Memory B cell (primary cell): ENCODE measurements at regions not wholly inside any gene's neighbourhood (a gene's known extent, or its start where the extent isn't known, plus 50 kb on each side); places are given as distances from the start of the nearest gene placed in this dataset.

Source experiments
- ATAC-seq: fragments of 150-1000 bp; cut with Tn5 transposase; 2 replicates; pipeline ENCODE4 v1.10.0; 2021; ENCODE audit warnings: low read depth, mild to moderate bottlenecking, moderate library complexity
- DNase-seq, 2 donors: peaks; one replicate each; pipeline ENCODE4 v3.0.0; 2022; ENCODE audit warnings: low spot score in 2 of 2
- H3K27ac Mint-ChIP-seq: one replicate; pipeline ENCODE4 v1.8.0; 2022; ENCODE audit warnings: mild to moderate bottlenecking, moderate library complexity, mixed read lengths
- H3K27me3 Mint-ChIP-seq: one replicate; pipeline ENCODE4 v1.8.0; 2022; ENCODE audit warnings: mixed read lengths
- H3K36me3 Mint-ChIP-seq: one replicate; pipeline ENCODE4 v1.8.0; 2022; ENCODE audit warnings: mild to moderate bottlenecking, mixed read lengths
- H3K4me1 Mint-ChIP-seq: one replicate; pipeline ENCODE4 v1.8.0; 2022; ENCODE audit warnings: mixed read lengths
- H3K4me3 Mint-ChIP-seq: one replicate; pipeline ENCODE4 v1.8.0; 2022; ENCODE audit warnings: mild to moderate bottlenecking, moderate library complexity, mixed read lengths
- H3K9me3 Mint-ChIP-seq: one replicate; pipeline ENCODE4 v1.8.0; 2022; ENCODE audit warnings: mixed read lengths

DNA sequence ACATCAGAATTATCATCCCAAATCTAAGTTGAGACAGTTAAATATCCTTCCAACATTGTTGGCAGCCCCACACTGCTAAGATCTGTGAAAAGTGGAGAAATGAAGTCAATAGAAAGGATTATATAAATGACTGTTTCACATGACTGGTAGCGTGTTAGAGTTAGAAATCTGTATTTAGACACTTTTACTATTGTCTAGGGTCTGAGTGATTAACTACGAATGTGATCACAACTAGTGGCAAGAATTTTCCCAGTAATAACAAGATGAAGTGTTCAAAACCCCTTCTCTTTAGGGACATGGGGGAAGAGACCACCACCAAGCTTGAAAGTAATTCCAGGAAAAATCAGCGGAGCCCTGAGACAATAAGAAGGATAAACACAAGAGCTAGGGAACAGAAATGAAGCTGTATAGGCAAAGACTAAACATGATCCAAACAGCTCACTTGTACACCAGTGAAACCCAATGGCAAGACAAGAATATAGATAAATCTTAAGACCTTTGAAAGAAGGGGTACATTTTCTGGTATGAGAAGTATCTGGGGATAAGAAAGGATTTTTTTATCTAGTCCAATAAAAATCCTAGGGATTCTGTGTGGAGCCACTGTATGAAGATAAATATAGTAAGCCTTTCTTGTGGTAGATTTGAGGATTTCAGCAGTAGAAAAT lies 646.6 kb upstream of the USP24 start:
- Mint-ChIP-seq H3K9me3 (no peaks in the 10 kb centered on the region), H3K27ac (no peak overlapping the region), H3K27me3 (peaks cover 7% of the 10 kb centered on the region), H3K36me3 (no peaks in the 10 kb centered on the region), H3K4me1 (no peaks in the 10 kb centered on the region), H3K4me3 (no peak overlapping the region)
- no peak for DNase-seq
- no peak for ATAC-seq

- no peaks in the 10 kb centered on the region for H3K4me1 Mint-ChIP-seq
- no peak overlapping the region for H3K27ac Mint-ChIP-seq
- DNase-seq: no peak
Observed at GRCh38 chr1:55860798-55861519, 645.8 kb upstream of the USP24 start.

DNA sequence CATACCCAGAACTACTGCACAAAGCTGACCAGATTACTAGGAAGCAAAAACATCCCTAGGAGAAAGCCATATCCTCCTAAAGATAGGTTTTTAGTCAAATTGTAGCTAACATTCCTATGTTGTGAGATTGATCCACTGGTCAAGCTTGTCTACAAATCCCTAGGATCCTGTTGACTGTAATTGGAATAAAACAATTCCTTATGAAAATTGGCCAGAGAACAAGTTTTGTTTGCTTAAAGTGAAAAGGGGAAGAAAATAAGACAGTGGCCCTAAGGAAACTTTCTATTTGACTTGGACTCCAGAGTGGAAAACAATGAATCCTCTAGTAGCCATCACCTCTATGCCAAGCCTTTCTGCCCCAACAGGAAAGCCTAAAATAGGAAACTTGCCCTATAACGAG lies 645.2 kb upstream of the USP24 start:
- H3K27me3 Mint-ChIP-seq: peaks cover 7% of the 10 kb centered on the region

More at GRCh38 chr1:55860798-55861519, 645.8 kb upstream of the USP24 start:
- no peak for ATAC-seq
- no peaks in the 10 kb centered on the region for H3K36me3 Mint-ChIP-seq
- no peaks in the 10 kb centered on the region for H3K9me3 Mint-ChIP-seq
- peaks cover 7% of the 10 kb centered on the region for H3K27me3 Mint-ChIP-seq
- no peak overlapping the region for H3K4me3 Mint-ChIP-seq

DNA sequence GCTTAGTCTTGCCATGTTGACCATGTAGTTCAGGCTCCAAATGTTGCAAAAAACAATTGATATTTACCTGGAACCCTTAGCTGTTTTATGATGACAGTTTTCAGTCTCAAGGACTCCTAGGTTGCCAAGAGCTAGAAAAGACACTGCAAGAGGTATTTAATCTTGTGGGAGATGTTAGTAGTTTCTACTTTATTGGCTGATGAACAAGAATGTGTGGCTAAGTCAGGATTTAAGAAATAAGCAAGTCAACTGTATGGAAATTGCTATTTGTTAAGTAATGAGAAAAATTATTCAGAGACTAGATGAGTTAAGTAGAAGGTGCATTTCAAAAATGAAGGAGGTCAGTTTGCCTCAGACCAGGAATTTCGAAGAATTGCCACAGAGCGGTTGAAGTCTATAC lies 639.7 kb upstream of the USP24 start:
- Mint-ChIP-seq H3K9me3 (no peaks in the 10 kb centered on the region), H3K4me3 (no peak overlapping the region), H3K27ac (no peak overlapping the region), H3K36me3 (no peaks in the 10 kb centered on the region), H3K4me1 (no peaks in the 10 kb centered on the region), H3K27me3 (peaks cover 7% of the 10 kb centered on the region)
- ATAC-seq: no peak
- no peak for DNase-seq

More for the DNA sequence above, 645.2 kb upstream of the USP24 start:
- Mint-ChIP-seq H3K9me3 (no peaks in the 10 kb centered on the region), H3K36me3 (no peaks in the 10 kb centered on the region), H3K27ac (no peak overlapping the region), H3K4me1 (no peaks in the 10 kb centered on the region), H3K4me3 (no peak overlapping the region)
- DNase-seq (no peak), ATAC-seq (no peak)

DNA sequence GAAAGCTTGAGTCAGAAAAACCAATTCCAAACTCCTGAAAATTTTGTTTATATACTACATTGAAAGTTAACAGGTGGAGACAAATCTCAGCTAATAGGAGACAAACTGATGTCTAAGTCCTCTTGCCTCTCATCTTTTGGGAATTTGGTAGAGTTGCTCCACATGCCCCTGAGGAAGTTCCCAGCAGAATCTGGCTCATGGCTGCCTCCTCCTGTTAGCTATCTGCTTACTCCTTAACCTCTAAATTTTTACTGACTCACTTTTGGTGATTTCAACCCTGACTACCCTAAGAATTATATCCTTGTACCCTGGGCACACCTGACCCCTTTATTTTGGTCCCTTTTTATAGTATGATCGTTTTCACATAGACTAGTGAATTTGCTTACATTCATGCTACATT lies 633.7 kb upstream of the USP24 start:
- ATAC-seq (no peak), DNase-seq (no peak)
- peaks cover 4% of the 10 kb centered on the region for H3K27me3 Mint-ChIP-seq
- H3K4me3 Mint-ChIP-seq: no peak overlapping the region
- no peak overlapping the region for H3K27ac Mint-ChIP-seq
- H3K36me3 Mint-ChIP-seq: no peaks in the 10 kb centered on the region
- no peaks in the 10 kb centered on the region for H3K9me3 Mint-ChIP-seq
- H3K4me1 Mint-ChIP-seq: no peaks in the 10 kb centered on the region

- Mint-ChIP-seq H3K36me3 (no peaks in the 10 kb centered on the region), H3K9me3 (no peaks in the 10 kb centered on the region), H3K27me3 (peaks cover 5% of the 10 kb centered on the region), H3K4me3 (no peak overlapping the region), H3K27ac (no peak overlapping the region), H3K4me1 (no peaks in the 10 kb centered on the region)
- DNase-seq (no peak), ATAC-seq (no peak)
Observed at GRCh38 chr1:55846051-55846450, 630.9 kb upstream of the USP24 start.

GRCh38 chr1:55844322-55844721 lies 629.2 kb upstream of the USP24 start:
- no peak for ATAC-seq
- H3K4me1 Mint-ChIP-seq: no peaks in the 10 kb centered on the region
- DNase-seq: no peak
- no peaks in the 10 kb centered on the region for H3K9me3 Mint-ChIP-seq
- no peak overlapping the region for H3K4me3 Mint-ChIP-seq
- peaks cover 3% of the 10 kb centered on the region for H3K27me3 Mint-ChIP-seq
- H3K27ac Mint-ChIP-seq: no peak overlapping the region
- H3K36me3 Mint-ChIP-seq: no peaks in the 10 kb centered on the region

DNA sequence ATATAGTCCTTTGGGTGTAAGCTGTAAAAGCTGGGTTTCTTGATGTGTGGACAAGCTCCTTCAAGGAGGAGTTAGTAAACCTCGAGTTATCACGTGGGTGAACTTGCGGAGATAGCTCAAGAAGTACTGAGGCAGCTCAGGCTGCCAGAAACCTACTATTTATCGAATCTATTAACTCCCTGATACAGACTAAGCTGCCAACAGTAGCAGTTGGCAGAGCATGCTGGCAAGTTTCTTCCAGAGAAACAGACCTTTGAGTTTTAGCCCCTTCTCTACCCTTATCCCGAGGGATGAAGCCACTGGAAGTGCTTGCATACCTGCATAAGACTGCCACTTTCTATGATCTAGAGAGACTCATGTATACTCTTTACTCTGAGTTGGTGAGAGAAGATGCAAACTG lies 624.5 kb upstream of the USP24 start:
- Mint-ChIP-seq H3K9me3 (no peaks in the 10 kb centered on the region), H3K36me3 (no peaks in the 10 kb centered on the region), H3K27ac (no peak overlapping the region), H3K4me1 (no peaks in the 10 kb centered on the region), H3K27me3 (peaks cover 3% of the 10 kb centered on the region), H3K4me3 (no peak overlapping the region)
- DNase-seq (no peak), ATAC-seq (no peak)

GRCh38 chr1:55839221-55839620 lies 624.1 kb upstream of the USP24 start:
- H3K9me3 Mint-ChIP-seq: no peaks in the 10 kb centered on the region
- no peaks in the 10 kb centered on the region for H3K4me1 Mint-ChIP-seq
- H3K36me3 Mint-ChIP-seq: no peaks in the 10 kb centered on the region
- ATAC-seq (no peak), DNase-seq (no peak)
- no peak overlapping the region for H3K27ac Mint-ChIP-seq
- no peak overlapping the region for H3K4me3 Mint-ChIP-seq
- peaks cover 3% of the 10 kb centered on the region for H3K27me3 Mint-ChIP-seq

DNA sequence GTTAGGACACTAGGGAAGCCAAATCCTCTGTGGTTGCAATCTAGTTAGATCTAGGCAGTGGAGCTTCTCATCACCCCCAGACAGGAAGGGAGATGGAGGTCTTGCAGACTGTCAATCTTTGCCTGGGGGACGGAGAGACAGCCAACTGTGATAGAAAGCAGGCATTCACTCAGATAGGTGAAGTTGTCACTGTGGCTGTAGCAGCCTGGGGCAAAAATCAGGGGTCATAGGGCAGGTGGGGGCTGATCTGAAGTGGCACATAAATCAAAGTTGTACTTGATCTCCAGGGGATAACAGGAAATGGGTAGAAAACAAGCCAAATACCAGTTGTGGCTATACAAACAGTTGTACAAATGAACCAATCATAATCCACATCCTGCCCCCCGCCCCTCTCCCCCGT lies 620.9 kb upstream of the USP24 start:
- no peak overlapping the region for H3K27ac Mint-ChIP-seq
- H3K4me3 Mint-ChIP-seq: no peak overlapping the region
- DNase-seq (no peak), ATAC-seq (no peak)
- no peaks in the 10 kb centered on the region for H3K36me3 Mint-ChIP-seq
- no peaks in the 10 kb centered on the region for H3K9me3 Mint-ChIP-seq
- H3K27me3 Mint-ChIP-seq: no peaks in the 10 kb centered on the region
- H3K4me1 Mint-ChIP-seq: no peaks in the 10 kb centered on the region

- Mint-ChIP-seq H3K27ac (no peak overlapping the region), H3K36me3 (no peaks in the 10 kb centered on the region), H3K27me3 (peaks cover 3% of the 10 kb centered on the region), H3K4me3 (no peak overlapping the region), H3K4me1 (no peaks in the 10 kb centered on the region), H3K9me3 (no peaks in the 10 kb centered on the region)
- DNase-seq (no peak), ATAC-seq (no peak)
Observed at GRCh38 chr1:55833529-55834091, 618.4 kb upstream of the USP24 start.

DNA sequence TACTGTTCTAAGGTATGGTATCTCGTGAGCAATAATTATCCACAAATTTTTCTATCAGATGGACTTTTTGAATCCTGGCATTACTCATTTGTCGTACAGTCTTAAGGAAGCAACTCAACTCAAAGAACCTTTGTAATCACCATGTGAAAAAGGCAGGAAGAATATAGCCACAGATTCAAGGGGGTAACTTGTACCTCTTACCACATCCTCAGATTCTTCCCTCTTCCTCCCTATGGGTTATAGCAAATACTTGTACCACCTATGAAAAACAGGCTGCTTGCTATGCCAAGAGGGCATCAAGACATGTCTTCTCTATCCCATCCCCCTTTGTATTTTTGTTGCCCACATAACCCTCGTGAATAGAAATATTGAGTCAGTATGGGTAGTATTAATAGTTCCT lies 616.6 kb upstream of the USP24 start:
- Mint-ChIP-seq H3K27ac (no peak overlapping the region), H3K27me3 (peaks cover 3% of the 10 kb centered on the region), H3K4me1 (no peaks in the 10 kb centered on the region), H3K36me3 (no peaks in the 10 kb centered on the region), H3K9me3 (no peaks in the 10 kb centered on the region), H3K4me3 (no peak overlapping the region)
- DNase-seq (no peak), ATAC-seq (no peak)

GRCh38 chr1:55828044-55828443 lies 612.9 kb upstream of the USP24 start:
- no peak for DNase-seq
- peaks cover 5% of the 10 kb centered on the region for H3K27me3 Mint-ChIP-seq
- H3K27ac Mint-ChIP-seq: no peak overlapping the region
- no peaks in the 10 kb centered on the region for H3K4me1 Mint-ChIP-seq
- ATAC-seq: no peak
- no peaks in the 10 kb centered on the region for H3K9me3 Mint-ChIP-seq
- H3K36me3 Mint-ChIP-seq: no peaks in the 10 kb centered on the region
- no peak overlapping the region for H3K4me3 Mint-ChIP-seq

DNA sequence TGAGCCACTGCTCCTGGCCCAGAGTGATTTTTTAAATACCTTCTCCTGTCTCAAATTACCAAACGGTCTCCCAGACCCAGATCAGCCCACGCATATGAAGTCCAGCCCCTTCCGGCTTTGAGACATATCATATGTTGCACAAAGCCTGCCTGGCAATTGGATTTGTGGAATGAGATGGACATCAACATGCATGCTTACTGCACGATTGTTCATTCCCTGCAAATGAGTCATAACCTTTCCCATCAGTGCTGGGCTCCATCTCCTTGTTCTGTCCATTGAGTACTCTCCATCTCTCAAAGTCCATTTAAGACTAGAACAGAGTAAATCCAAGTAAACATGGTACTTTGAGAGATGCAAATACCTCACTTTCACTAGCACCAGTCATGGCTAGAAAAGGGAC lies 612.2 kb upstream of the USP24 start:
- H3K36me3 Mint-ChIP-seq: no peaks in the 10 kb centered on the region
- no peak overlapping the region for H3K4me3 Mint-ChIP-seq
- no peaks in the 10 kb centered on the region for H3K4me1 Mint-ChIP-seq
- H3K27ac Mint-ChIP-seq: no peak overlapping the region
- ATAC-seq (no peak), DNase-seq (no peak)
- no peaks in the 10 kb centered on the region for H3K9me3 Mint-ChIP-seq
- H3K27me3 Mint-ChIP-seq: peaks cover 5% of the 10 kb centered on the region
